Posterior vena cava (tissue), 2 donors: ENCODE measurements at regions not wholly inside any gene's neighbourhood (a gene's known extent, or its start where the extent isn't known, plus 50 kb on each side); places are given as distances from the start of the nearest gene placed in this dataset.
"Not testable (repeated sequence)": the region's sequence is repeated elsewhere in the genome, so short reads cannot be mapped to it uniquely, and the experiment has no call there.

Experiments used
- DNase-seq: peaks from one replicate; pipeline ENCODE4 v3.0.0-alpha.2; 2020; ENCODE audit warnings: low spot score
- intact Hi-C, 2 donors: fragments of 100-400 bp; cut with DNase I; formaldehyde crosslinking; loops; one replicate each; pipeline versions ENCODE4 v1.14.1 to v1.14.2; 2022 to 2023
- donor health status: DM: yes; HTN: yes; CAD: no.
- donor health status: DM: yes; HTN: yes; CAD: no.

DNA sequence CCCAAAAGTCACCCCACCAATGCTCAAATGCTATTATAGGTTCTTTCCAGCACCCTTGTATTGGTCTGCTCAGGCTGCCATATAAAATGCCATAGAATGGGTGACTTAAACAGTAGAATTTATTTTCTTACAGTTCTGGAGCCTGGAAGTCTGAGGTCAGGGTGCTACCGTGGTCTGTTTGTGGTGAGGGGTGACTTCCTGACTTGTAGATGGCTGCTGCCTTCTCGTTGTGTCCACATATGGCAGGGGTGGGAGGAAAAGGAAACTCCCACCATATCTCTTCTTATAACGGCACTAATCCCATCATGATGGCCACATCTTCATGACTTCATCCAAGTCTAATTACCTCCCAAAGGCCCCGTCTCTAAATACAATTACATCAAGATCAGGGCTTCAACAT, 257.8 kb upstream of the TARS1 start:
- intact Hi-C loops, result no loop called here
- DNase-seq, result no peak

- intact Hi-C loops, result no loop called here
- DNase-seq, result no peak
Measured at GRCh38 chr5:33184367-33184766, 256.4 kb upstream of the TARS1 start.

DNA sequence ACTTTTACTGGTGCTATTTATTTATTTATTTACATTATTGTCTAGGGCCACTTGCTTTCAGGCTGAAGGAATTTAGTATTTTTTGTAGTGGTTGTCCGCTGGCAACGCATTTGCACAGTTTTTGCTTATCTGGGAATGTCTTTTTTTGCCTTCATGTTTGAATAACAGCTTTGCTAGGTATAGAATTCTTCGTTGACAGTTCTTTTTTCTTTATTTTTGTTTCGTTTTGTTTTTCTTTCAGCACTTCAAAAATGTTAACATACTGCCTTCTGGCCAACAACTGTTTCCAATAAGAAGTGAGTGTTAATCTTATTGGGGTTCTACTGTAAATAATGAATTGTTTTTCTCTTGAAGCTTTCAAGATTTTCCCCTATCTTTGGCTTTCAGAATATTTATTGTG, 252.7 kb upstream of the TARS1 start:
- no peak for DNase-seq
- intact Hi-C loops, result no loop called here

DNA sequence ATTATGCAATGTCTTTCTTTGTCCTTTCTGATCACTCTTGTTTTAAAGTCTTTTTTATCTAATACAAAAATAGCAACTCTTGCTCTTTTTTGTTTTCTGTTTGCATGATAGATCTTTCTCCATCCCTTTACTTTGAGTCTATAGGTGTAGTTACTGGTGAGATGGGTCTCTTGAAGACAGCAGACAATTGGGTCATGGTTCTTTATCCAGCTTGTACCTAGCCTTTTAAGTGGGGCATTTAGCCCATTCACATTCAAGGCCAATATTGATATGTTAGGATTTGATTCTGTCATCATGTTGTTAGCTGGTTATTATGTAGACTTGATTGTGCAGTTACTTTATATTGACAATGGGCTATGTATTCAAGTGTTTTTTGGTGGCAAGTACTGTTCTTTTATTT, 245.9 kb upstream of the TARS1 start:
- no peak for DNase-seq
- intact Hi-C loops, result loop anchor here in 1 of 2 donors (10.0 kb wide), 1 partner anchor 1820 kb away; no protein-coding TSS in a partner anchor

- intact Hi-C loops, result loop anchor here in 1 of 2 donors (10.0 kb wide), 1 partner anchor 1819 kb away; no protein-coding TSS in a partner anchor
- no peak for DNase-seq
Measured at GRCh38 chr5:33195431-33196165, 245.2 kb upstream of the TARS1 start.

- intact Hi-C loops, result loop anchor here in 1 of 2 donors (10.0 kb wide), 1 partner anchor 1816 kb away; no protein-coding TSS in a partner anchor
- DNase-seq, result no peak
Measured at GRCh38 chr5:33198836-33199235, 241.9 kb upstream of the TARS1 start.

- DNase-seq, result no peak
- intact Hi-C loops, result no loop called here
Measured at GRCh38 chr5:33203931-33204330, 236.8 kb upstream of the TARS1 start.

DNA sequence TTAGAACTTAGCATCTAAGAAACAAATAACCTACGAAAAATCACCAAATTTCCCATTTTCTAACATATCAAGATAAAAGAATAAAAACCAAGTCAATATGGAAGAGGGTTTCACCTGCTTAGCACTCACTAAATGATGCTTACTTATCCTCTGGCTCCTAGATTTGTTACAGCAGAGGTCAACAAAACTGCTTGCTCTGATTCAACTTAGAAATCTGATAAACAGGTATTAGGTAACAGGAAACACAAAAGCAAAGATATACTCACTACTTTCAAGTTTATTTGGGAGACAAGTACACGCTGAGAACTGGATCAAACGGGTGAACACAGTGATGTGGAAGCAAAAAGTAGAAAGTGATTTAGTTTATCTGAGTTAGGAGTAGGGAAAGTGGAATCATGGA, 235.7 kb upstream of the TARS1 start:
- intact Hi-C loops, result no loop called here
- DNase-seq, result no peak

DNA sequence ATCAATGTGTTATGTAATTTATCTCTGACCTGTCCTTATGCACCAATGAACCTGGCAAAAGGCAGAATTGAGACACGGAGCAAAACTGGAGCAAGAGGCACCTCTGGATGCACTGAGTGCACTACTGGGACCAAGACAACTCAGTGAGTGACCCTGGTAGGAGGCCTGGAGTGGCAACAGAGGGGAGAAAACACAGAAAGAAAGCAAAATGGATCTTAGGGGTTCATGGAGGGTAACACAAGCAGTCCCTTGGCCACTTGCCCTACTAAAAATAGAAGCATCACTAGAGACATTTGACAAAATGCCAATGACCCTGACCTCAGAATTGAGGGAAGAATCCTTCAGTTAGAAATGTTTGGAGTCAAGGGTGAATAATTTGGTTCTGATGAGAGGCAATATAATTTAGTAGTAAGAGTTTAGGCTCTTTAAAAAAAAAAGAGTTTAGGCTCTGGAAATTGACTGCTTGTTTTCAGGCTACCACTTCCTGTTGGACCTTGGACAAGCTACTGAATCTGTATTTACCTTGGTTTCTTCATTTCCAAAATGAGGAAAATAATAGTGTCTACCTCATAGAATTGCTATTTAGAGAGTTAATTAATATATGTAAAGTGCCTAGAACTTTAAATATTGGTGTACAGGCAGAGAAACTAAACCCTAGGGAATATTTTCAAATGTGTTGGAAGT, 234.9 kb upstream of the TARS1 start:
- intact Hi-C loops, result no loop called here
- DNase-seq, result no peak

DNA sequence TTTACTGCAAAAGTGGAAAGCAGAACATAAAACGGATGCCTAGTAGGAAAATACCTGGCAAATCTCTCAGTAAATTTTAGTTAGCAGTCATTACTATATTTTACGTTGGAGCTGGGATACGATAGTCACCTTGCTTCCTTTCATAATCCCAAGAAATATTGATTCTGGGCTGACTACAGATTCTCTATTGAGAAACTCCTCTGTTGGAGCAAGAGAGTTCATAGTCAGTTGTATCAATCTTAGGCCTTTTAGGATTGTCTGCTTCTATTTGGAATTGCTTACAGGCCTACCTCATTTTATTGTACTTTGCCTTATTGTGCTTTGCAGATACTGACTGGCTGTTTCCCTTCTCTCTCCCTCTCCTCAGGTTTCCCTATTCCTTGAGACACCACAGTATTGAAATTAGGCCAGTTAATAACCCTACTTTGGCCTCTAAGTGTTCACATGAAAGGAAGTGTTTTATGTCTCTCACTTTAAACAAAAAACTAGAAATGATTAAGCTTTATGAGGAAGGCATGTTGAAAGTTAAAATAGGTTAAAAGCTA, 233.7 kb upstream of the TARS1 start:
- intact Hi-C loops, result no loop called here
- DNase-seq, result no peak

DNA sequence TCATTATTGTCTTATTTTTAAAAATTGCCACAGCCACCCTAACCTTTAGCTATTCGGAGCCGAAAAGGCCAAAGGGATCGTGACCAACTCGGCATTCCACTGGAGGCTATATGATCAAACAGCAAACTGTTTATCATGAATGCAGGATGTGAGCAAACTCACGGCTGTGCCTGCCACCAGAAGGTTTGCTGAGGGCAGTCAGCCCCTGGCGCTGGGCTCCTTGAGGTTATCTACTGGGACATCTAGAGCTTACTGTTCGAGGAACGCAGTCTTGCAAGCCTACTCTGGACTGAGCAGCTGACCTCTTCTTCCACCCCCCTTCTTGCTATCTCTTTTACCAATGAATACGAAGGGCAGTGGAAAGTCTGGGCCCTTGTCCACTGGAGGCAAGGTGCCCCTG, 231.5 kb upstream of the TARS1 start:
- intact Hi-C loops, result no loop called here
- no peak for DNase-seq

DNA sequence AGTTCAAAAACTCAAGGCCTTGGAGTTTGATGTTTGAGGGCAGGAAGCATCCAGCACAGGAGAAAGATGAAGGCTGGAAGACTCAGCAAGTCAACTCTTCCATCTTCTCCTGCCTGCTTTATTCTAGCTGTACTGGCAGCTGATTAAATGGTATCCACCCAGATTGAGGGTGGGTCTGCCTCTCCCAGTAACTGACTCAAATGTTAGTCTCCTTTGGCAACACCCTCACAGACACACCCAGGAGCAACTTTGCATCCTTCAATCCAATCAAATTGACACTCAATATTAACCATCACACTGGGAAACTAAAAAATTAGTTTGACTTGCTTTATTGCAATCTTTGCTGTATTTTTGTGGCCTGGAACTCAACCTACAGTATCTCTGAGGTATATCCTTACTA, 230.5 kb upstream of the TARS1 start:
- intact Hi-C loops, DNase-seq: not testable (repeated sequence)

GRCh38 chr5:33210978-33211377, 229.8 kb upstream of the TARS1 start:
- DNase-seq, result no peak
- intact Hi-C loops, result no loop called here

- intact Hi-C loops, result no loop called here
- DNase-seq, result no peak
Measured at GRCh38 chr5:33212439-33212838, 228.3 kb upstream of the TARS1 start.

DNA sequence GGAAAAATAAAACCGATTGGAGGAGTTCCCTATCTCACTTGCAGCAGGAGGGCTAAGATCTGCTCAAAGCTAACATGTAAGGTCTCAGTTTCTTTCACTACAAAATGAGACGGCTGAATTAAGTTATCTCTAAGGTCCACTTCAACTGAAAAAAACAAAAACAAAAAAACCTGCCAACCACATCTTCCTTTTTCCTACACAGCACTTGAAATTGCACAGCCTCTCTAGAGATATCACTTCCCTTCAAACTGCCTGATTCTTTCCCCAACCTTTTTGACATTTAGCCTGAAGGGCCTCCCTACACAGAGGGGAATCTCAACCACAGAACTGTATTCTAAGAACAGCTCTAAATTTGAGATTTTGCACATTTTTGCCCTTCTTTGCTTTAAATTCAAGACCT, 227.9 kb upstream of the TARS1 start:
- no peak for DNase-seq
- intact Hi-C loops, result no loop called here

DNA sequence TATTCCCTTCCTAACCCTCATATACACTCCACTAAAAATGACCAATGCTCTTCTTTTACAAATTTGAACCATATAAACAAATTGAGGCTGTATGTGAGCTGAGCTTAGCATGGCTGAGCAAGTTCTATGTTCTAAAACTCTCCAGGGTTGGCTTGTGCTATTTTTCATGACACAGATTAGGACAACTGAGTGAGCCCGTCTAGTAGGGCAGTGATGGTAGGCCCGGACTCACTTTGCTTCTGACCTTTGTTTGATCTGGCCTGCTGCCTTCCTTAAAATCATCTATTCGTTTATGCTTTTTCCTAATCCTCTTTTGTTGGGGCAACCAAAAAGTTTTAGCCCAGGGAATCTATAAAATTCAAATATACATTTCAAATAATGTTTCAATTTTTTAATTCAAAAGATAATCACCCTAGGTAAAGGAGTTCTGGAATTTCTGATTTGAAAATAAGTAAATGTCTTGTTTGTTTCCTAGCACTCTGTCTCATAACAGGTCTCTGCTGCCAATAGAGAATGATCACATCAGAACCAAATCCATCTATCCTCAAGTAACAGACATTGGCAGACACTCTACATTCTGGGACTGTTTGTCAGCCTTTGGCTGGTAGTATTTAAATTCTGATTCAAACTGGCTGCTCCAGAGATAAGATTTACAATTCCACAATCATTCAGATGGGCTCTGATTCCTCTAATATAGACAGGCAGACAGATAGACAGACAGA, 217.0 kb upstream of the TARS1 start:
- no peak for DNase-seq
- intact Hi-C loops, result no loop called here

DNA sequence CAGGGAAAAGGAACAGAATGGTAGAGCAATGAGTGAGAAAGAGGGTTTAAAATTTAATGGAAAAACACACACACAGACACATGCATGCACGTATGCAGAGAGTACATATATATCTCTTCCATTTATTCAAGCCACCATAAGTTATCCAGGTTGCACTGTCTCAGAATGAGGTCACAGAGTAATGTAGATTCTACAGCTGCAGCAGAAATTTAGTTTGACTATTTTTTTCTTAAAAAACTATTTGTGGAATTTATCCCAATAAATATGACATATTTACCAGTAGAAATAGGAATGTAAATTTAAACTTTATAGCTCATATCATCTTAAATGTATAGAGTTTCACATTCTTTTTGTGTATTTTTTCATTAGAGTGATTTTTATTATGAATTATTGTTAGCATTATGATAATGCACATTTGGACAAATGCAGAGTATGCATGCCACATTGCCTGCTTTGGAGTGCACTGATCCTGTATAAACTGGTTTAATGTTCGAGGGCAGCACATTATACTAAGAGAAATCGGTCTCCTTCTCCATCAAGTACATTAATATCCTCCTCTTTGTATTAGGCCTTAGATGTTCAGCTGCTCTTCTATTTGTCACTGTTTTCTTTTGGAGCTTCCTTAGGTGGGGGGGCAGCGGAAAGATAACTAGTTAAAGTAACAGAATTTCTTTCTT, 216.3 kb upstream of the TARS1 start:
- no peak for DNase-seq
- intact Hi-C loops, result no loop called here

DNA sequence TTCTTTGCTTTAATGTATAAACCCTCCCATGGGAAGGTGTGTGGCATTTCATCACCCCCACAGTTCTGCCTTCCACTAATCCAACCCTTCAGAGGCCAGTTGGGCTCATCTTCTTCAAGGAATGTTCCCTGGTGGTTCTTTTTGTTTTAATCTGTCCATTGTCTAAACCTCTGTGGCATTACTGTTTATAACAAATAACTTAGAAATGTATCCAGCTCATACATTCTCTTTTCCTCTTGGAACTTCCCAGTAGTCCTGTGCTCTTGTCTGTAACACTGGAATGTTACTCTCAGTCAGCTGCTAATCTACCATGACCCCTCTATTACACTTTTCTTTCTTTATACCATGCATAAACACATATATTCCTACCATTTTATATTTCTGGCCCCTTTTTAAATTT, 213.5 kb upstream of the TARS1 start:
- intact Hi-C loops, result no loop called here
- DNase-seq, result no peak

GRCh38 chr5:33227746-33228145, 213.0 kb upstream of the TARS1 start:
- DNase-seq, result no peak
- intact Hi-C loops, result no loop called here

GRCh38 chr5:33228149-33228548, 212.6 kb upstream of the TARS1 start:
- no peak for DNase-seq
- intact Hi-C loops, result no loop called here
